GM12878 (cell line): ENCODE measurements at regions not wholly inside any gene's neighbourhood (a gene's known extent, or its start where the extent isn't known, plus 50 kb on each side); places are given as distances from the start of the nearest gene placed in this dataset.

Experiments
- ATAC-seq: fragments of 200-7000 bp; cut with Tn5 transposase; 3 replicates; pipeline ENCODE4 v1.9.1; 2020; ENCODE audit warnings: mild to moderate bottlenecking, moderate library complexity
- BruUV-seq: library from RNA; stranded (reverse); fragments of 400-500 nt; replicated peaks from 2 replicates; lab custom pipeline; 2021; lab: Mats Ljungman, UMichigan
- CTCF ChIA-PET: fragments of 300-600 bp; sonication (Branson Sonifier 250); formaldehyde crosslinking; extraction: SDS; loops from one replicate; lab custom pipeline; 2021; ENCODE audit warnings: inconsistent platforms; lab: Yijun Ruan, JAX
- POLR2A ChIA-PET: fragments of 350-600 bp; formaldehyde crosslinking; extraction: SDS; loops from one replicate; lab custom pipeline; 2021; ENCODE audit warnings: inconsistent platforms; lab: Charles Lee
- RAD21 ChIA-PET: fragments of 300-600 bp; sonication (Branson Sonifier 250); formaldehyde crosslinking; loops from one replicate; lab custom pipeline; 2023; ENCODE audit warnings: antibody characterized with exemption; ENCODE audit not compliant: unreplicated experiment; lab: Charles Lee
- SMC1A ChIA-PET: fragments of 300-600 bp; sonication (Branson Sonifier 250); formaldehyde crosslinking; loops from one replicate; lab custom pipeline; 2023; ENCODE audit not compliant: unreplicated experiment, uncharacterized antibody; lab: Charles Lee
- DNase-seq: peaks from one replicate; pipeline ENCODE4 v3.0.0-alpha.2; 2011; ENCODE audit warnings: low read depth, low spot score
- FAIRE-seq: peaks from 3 replicates; lab custom pipeline; 2011; peaks lifted over from hg19 to GRCh38; lab: Jason Lieb, UNC
- H2AFZ ChIP-seq: 2 replicates; pipeline ENCODE4 v1.6.0; 2011; ENCODE audit warnings: low read depth, low read length, control low read depth; ENCODE audit not compliant: control insufficient read depth
- H3K27ac ChIP-seq: 2 replicates; pipeline ENCODE4 v1.5.1; 2011; ENCODE audit warnings: control low read depth; ENCODE audit not compliant: control insufficient read depth, insufficient read depth
- H3K27me3 ChIP-seq, 2 experiments: replicated peaks in 1 of 2; 2 replicates each; pipeline versions ENCODE4 v1.6.0 to v1.6.1; 2011; ENCODE audit warnings: low read length in 1 of 2; ENCODE audit not compliant: control insufficient read depth in 2 of 2, insufficient read depth in 2 of 2
- H3K36me3 ChIP-seq, 2 experiments: 2 replicates each; pipeline ENCODE4 v1.5.1; 2011; ENCODE audit warnings: low read length in 1 of 2; ENCODE audit not compliant: control insufficient read depth in 2 of 2, insufficient read depth in 2 of 2
- H3K4me1 ChIP-seq: 2 replicates; pipeline ENCODE4 v1.6.1; 2011; ENCODE audit warnings: mild to moderate bottlenecking, low read length, moderate library complexity, mixed read lengths; ENCODE audit not compliant: control insufficient read depth, insufficient read depth
- H3K4me2 ChIP-seq: 2 replicates; pipeline ENCODE4 v1.6.0; 2011; ENCODE audit warnings: control low read depth; ENCODE audit not compliant: control insufficient read depth, insufficient read depth
- H3K4me3 ChIP-seq: fragments of 200-600 bp; sonication (generic); 2 replicates; pipeline ENCODE4 v1.5.1; 2016
- H3K79me2 ChIP-seq: 2 replicates; pipeline ENCODE4 v1.6.0; 2011; ENCODE audit warnings: low read length; ENCODE audit not compliant: control insufficient read depth, insufficient read depth
- H3K9ac ChIP-seq: 2 replicates; pipeline ENCODE4 v1.8.0; 2011; ENCODE audit warnings: low read length, control low read depth, mixed read lengths; ENCODE audit not compliant: control insufficient read depth, insufficient read depth
- H3K9me3 ChIP-seq: replicated peaks from 3 replicates; pipeline ENCODE4 v1.5.1; 2011; ENCODE audit warnings: mild to moderate bottlenecking, low read length; ENCODE audit not compliant: control insufficient read depth, insufficient read depth
- H4K20me1 ChIP-seq: 2 replicates; pipeline ENCODE4 v1.6.0; 2011; ENCODE audit not compliant: control insufficient read depth, insufficient read depth
- ATF2 ChIP-seq: IDR thresholded peaks from 2 replicates; pipeline ENCODE4 v1.6.1; 2012; ENCODE audit warnings: low read length, inconsistent platforms
- BMI1 ChIP-seq: fragments of 450-650 bp; IDR thresholded peaks from 2 replicates; pipeline ENCODE4 v1.6.1; 2016; ENCODE audit warnings: mild to moderate bottlenecking, moderate library complexity, borderline replicate concordance
- CEBPB ChIP-seq, 2 experiments: fragments of 150-350 bp in 1 of 2; IDR thresholded peaks; 2 replicates each; pipeline ENCODE4 v1.6.1; 2012 to 2014; ENCODE audit warnings: low read depth in 2 of 2, low read length in 2 of 2, borderline replicate concordance in 1 of 2, inconsistent platforms in 1 of 2
- CREB1 ChIP-seq: IDR thresholded peaks from 2 replicates; pipeline ENCODE4 v1.6.1; 2012; ENCODE audit warnings: low read depth, mild to moderate bottlenecking, inconsistent platforms
- CTCF ChIP-seq, 3 experiments: IDR thresholded peaks in 2 of 3; conservative IDR thresholded peaks in 1 of 3; 2 replicates each; pipeline ENCODE4 v1.5.1; 2011; ENCODE audit warnings: low read depth in 3 of 3, low read length in 3 of 3, mild to moderate bottlenecking in 3 of 3, control low read depth in 2 of 3, moderate library complexity in 2 of 3, inconsistent platforms in 1 of 3, mixed read lengths in 1 of 3; ENCODE audit not compliant: control insufficient read depth in 2 of 3, insufficient read depth in 1 of 3; ENCODE audit errors: extremely low read depth in 1 of 3
- NKRF ChIP-seq: fragments of 450-650 bp; conservative IDR thresholded peaks from 2 replicates; pipeline ENCODE4 v1.6.1; 2017; ENCODE audit warnings: mild to moderate bottlenecking, moderate library complexity
- NR2F1 ChIP-seq: fragments of 450-650 bp; conservative IDR thresholded peaks from 2 replicates; pipeline ENCODE4 v1.6.1; 2017; ENCODE audit warnings: mild to moderate bottlenecking
- NRF1 ChIP-seq: conservative IDR thresholded peaks from 2 replicates; pipeline ENCODE4 v1.6.1; 2011; ENCODE audit warnings: mild to moderate bottlenecking, low read depth, low read length, improper control_type of control experiment
- TBL1XR1 ChIP-seq: IDR thresholded peaks from 2 replicates; pipeline ENCODE4 v1.6.1; 2012; ENCODE audit warnings: low read depth, low read length, improper control_type of control experiment
- ZNF217 ChIP-seq: fragments of 450-650 bp; IDR thresholded peaks from 2 replicates; pipeline ENCODE4 v1.6.1; 2017; ENCODE audit warnings: antibody characterized with exemption, mild to moderate bottlenecking
- WGBS: methylation state at CpG from one replicate; pipeline ENCODE4 v1.1.6; 2016; ENCODE audit warnings: low lambda C conversion rate; ENCODE audit not compliant: insufficient replicate concordance, insufficient coverage; ENCODE audit errors: missing lambda C conversion rate; 5-methylcytosine and 5-hydroxymethylcytosine counted together
- in situ Hi-C: fragments of 300-500 bp; cut with MboI; formaldehyde crosslinking; loops from 9 replicates; pipeline ENCODE4 v1.14.3; 2018; ENCODE audit warnings: mixed read lengths
- intact Hi-C: fragments of 100-400 bp; cut with micrococcal nuclease; formaldehyde crosslinking; loops from one replicate; pipeline ENCODE4 v1.14.2; 2022; ENCODE audit not compliant: unreplicated experiment

- H4K20me1 ChIP-seq, result no peaks in the 10 kb centered on the region
- H3K4me2 ChIP-seq, result no peak overlapping the region
- BruUV-seq, result no TSS peak
- no peak overlapping the region for H2AFZ ChIP-seq
- ChIA-PET RAD21 (no interaction called here), POLR2A (no interaction called here), SMC1A (interaction anchor here (1.6 kb wide), 1 partner anchor 22 kb away, joined by 3 read pairs; no protein-coding TSS in a partner anchor), CTCF (interaction anchor here (1.8 kb wide), 1 partner anchor 11 kb away, joined by 8 read pairs; no protein-coding TSS in a partner anchor)
- in situ Hi-C loops, result no loop called here
- no peak overlapping the region for H3K4me3 ChIP-seq
- WGBS, result 0% methylated on average over 1 of the region's 1 CpG
- no peak overlapping the region for H3K27ac ChIP-seq
- H3K4me1 ChIP-seq, result no peaks in the 10 kb centered on the region
- intact Hi-C loops, result no loop called here
- FAIRE-seq (no peak), ATAC-seq (no peak), DNase-seq (no peak)
- TF ChIP-seq NRF1 (no peak), CREB1 (no peak), CEBPB (IDR thresholded peaks at IDR 0.05; ENCODE audit: borderline replicate concordance in 1 of 2, low read depth in 2 of 2, low read length in 2 of 2) (no peak), BMI1 (no peak), TBL1XR1 (no peak), ZNF217 (no peak), CTCF (IDR thresholded peaks at IDR 0.05 in 2 of 3, conservative IDR thresholded peaks at IDR 0.05 in 1 of 3; ENCODE audit: control insufficient read depth in 2 of 3, extremely low read depth in 1 of 3, insufficient read depth in 1 of 3, low read depth in 3 of 3, low read length in 3 of 3) (no peak), NR2F1 (no peak), NKRF (no peak), ATF2 (no peak)
- no peaks in the 10 kb centered on the region for H3K79me2 ChIP-seq
- no peaks in the 10 kb centered on the region; a peak in 1 of 4 replicates for H3K27me3 ChIP-seq
- no peaks in the 10 kb centered on the region for H3K36me3 ChIP-seq
- H3K9ac ChIP-seq, result no peak overlapping the region
- no peaks in the 10 kb centered on the region for H3K9me3 ChIP-seq
Observed at GRCh38 chr5:57349214-57349613, 133.4 kb downstream of the ACTBL2 start.
